ENCODE measurements at regions not wholly inside any gene's neighbourhood (a gene's known extent, or its start where the extent isn't known, plus 50 kb on each side); places are given as distances from the start of the nearest gene placed in this dataset.

- Histone ChIP-seq H3K4me3 (ENCODE audit: low read depth, low read length) (no peak overlapping the region), H3K36me3 (ENCODE audit: control insufficient read depth, insufficient read depth, low read length) (no peaks in the 10 kb centered on the region), H3K27me3 (ENCODE audit: control insufficient read depth, insufficient read depth, low read length) (no peaks in the 10 kb centered on the region)
- DNase-seq (ENCODE audit: low read depth), result no peak
- ChIA-PET CTCF (no interaction called here), POLR2A (no interaction called here)
- no peak for TF ChIP-seq CTCF (IDR thresholded peaks at IDR 0.05; ENCODE audit: insufficient read depth, low read depth, low read length)
Observed at GRCh38 chrX:42933187-42933586, 155.2 kb upstream of the PPP1R2C start.

- ChIA-PET CTCF (no interaction called here), POLR2A (no interaction called here)
- no peaks in the 10 kb centered on the region for H3K27me3 ChIP-seq (ENCODE audit: control insufficient read depth, insufficient read depth, low read length)
- H3K4me3 ChIP-seq (ENCODE audit: low read depth, low read length), result no peak overlapping the region
- no peak for DNase-seq (ENCODE audit: low read depth)
- H3K36me3 ChIP-seq (ENCODE audit: control insufficient read depth, insufficient read depth, low read length), result no peaks in the 10 kb centered on the region
- TF ChIP-seq CTCF (IDR thresholded peaks at IDR 0.05; ENCODE audit: insufficient read depth, low read depth, low read length), result no peak
Observed at GRCh38 chrX:42934020-42934726, 156.2 kb upstream of the PPP1R2C start.

- Histone ChIP-seq H3K27me3 (ENCODE audit: control insufficient read depth, insufficient read depth, low read length) (no peaks in the 10 kb centered on the region), H3K36me3 (ENCODE audit: control insufficient read depth, insufficient read depth, low read length) (no peaks in the 10 kb centered on the region), H3K4me3 (ENCODE audit: low read depth, low read length) (no peak overlapping the region)
- ChIA-PET POLR2A (no interaction called here), CTCF (no interaction called here)
- TF ChIP-seq CTCF (IDR thresholded peaks at IDR 0.05; ENCODE audit: insufficient read depth, low read depth, low read length), result no peak
- no peak for DNase-seq (ENCODE audit: low read depth)
Observed at GRCh38 chrX:42941671-42942070, 163.7 kb upstream of the PPP1R2C start.

- Histone ChIP-seq H3K27me3 (ENCODE audit: control insufficient read depth, insufficient read depth, low read length) (no peaks in the 10 kb centered on the region), H3K4me3 (ENCODE audit: low read depth, low read length) (no peak overlapping the region), H3K36me3 (ENCODE audit: control insufficient read depth, insufficient read depth, low read length) (no peaks in the 10 kb centered on the region)
- CTCF ChIA-PET, result no interaction called here
- no peak for TF ChIP-seq CTCF (IDR thresholded peaks at IDR 0.05; ENCODE audit: insufficient read depth, low read depth, low read length)
- POLR2A ChIA-PET, result no interaction called here
- DNase-seq (ENCODE audit: low read depth), result no peak
Observed at GRCh38 chrX:42943051-42943974, 165.3 kb upstream of the PPP1R2C start.

- H3K4me3 ChIP-seq (ENCODE audit: low read depth, low read length), result no peak overlapping the region
- no peaks in the 10 kb centered on the region for H3K36me3 ChIP-seq (ENCODE audit: control insufficient read depth, insufficient read depth, low read length)
- no peak for DNase-seq (ENCODE audit: low read depth)
- no peak for TF ChIP-seq CTCF (IDR thresholded peaks at IDR 0.05; ENCODE audit: insufficient read depth, low read depth, low read length)
- POLR2A ChIA-PET, result no interaction called here
- H3K27me3 ChIP-seq (ENCODE audit: control insufficient read depth, insufficient read depth, low read length), result no peaks in the 10 kb centered on the region
- CTCF ChIA-PET, result no interaction called here
Observed at GRCh38 chrX:42944381-42944998, 166.5 kb upstream of the PPP1R2C start.

Data from BJ (cell line).